ENCODE measurements at regions not wholly inside any gene's neighbourhood (a gene's known extent, or its start where the extent isn't known, plus 50 kb on each side); places are given as distances from the start of the nearest gene placed in this dataset.

DNA sequence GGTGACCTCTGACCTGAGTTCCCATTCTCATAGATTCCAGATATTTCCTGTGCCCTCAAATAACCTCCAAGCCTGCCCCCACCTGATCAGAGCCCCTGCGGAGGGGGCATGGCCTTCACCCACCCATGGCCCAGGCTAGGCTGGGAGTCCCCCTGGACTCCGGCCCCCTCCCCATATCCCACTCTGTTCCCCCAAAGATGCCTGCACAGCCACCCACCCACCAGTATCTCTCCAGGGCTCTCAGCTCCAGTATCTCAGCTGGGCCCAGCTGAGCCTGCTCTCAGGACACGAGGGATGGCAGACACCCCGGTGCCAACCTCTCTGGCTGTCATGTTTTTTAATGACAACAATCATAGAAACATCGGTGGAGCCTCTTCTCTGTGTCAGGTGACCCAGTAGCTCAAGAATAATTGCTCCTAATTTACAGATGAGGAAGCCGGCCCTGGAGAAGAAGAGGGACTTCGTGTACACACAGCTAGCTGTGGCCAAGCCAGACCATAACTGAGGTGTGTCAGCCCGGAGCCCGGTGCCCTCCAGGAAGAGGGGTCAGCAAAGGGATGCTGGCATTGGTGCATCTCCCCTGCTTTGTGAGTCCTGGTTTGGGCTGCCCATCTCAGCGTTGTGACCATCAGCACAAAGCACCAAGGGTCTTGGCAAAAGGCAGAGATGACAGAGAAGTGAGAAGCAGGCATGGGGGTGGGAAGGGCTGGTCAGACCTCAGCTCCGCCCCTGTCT, 84.4 kb downstream of the SDC1 start:
- no peak for TF ChIP-seq POLR2A (IDR thresholded peaks at IDR 0.05; ENCODE audit: extremely low read depth, insufficient read length)
- no peak overlapping the region for H3K4me3 ChIP-seq (ENCODE audit: low read depth, low read length)
- no peak for DNase-seq (ENCODE audit: low read depth)

DNA sequence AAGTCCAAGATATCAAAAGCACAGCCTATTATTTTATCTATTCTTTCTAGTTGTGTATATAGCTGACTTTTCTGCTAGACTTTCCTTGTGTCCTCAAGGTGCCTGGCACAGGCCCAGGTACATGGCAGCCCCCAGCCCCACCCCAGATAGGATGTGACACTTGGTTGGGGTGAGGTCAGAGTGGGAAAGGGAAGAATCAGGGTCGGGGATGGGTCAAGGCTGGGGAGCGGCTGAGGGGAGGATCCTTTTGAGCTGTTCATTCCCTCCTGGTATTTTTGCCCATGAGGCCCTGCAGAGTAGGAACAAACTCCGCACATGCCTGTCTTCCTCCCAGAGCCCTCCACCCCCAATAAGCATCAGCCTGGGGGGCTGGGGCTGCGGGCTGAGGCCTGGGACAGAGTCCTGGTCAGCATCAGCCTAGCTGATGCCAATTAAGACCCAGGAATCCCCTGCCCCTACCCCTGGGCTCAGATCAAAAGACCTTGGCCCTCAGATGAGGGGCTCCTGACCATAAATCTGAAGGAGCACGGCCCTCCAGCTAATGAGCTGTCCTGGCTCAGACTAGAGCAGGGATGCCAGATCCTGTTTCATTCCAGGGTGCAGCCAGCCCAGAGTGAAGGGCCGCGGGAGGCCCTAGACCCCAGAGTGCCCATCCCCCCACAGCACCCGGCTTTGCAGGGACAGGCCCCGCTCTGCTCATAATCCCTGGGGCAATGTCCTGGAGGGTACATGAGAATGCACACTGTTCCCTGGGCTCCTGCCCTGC, 85.3 kb downstream of the SDC1 start:
- no peak for TF ChIP-seq MYC (IDR thresholded peaks at IDR 0.05; ENCODE audit: low read depth, low read length)
- no peak for TF ChIP-seq POLR2A (IDR thresholded peaks at IDR 0.05; ENCODE audit: extremely low read depth, insufficient read length)
- TF ChIP-seq, protein P1, sequence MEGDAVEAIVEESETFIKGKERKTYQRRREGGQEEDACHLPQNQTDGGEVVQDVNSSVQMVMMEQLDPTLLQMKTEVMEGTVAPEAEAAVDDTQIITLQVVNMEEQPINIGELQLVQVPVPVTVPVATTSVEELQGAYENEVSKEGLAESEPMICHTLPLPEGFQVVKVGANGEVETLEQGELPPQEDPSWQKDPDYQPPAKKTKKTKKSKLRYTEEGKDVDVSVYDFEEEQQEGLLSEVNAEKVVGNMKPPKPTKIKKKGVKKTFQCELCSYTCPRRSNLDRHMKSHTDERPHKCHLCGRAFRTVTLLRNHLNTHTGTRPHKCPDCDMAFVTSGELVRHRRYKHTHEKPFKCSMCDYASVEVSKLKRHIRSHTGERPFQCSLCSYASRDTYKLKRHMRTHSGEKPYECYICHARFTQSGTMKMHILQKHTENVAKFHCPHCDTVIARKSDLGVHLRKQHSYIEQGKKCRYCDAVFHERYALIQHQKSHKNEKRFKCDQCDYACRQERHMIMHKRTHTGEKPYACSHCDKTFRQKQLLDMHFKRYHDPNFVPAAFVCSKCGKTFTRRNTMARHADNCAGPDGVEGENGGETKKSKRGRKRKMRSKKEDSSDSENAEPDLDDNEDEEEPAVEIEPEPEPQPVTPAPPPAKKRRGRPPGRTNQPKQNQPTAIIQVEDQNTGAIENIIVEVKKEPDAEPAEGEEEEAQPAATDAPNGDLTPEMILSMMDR (IDR thresholded peaks at IDR 0.05; ENCODE audit: low read depth, low read length), result no peak
- TF ChIP-seq, protein P2, sequence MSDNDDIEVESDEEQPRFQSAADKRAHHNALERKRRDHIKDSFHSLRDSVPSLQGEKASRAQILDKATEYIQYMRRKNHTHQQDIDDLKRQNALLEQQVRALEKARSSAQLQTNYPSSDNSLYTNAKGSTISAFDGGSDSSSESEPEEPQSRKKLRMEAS (IDR thresholded peaks at IDR 0.05; ENCODE audit: low read depth, low read length), result no peak
- DNase-seq (ENCODE audit: low read depth), result no peak

DNA sequence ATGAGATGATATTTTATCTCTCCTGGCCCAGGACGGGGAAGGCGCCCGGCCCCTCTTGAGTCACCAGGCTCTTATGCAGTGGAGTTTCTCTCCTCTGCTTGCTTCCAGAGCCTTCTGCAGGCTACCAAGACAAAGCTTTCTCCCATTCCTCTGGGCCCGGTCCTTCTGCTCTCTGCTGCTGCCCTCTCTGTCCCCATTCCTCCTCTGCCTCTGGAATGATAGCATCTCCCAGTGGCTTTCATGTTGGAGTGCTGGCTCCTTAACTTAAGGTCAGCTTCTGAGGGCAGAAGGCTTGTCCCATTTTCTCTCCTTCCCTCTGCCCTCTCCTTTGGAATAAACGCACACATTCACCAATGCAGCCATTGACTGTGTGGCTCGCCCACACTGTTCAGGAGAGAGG, 86.2 kb downstream of the SDC1 start:
- TF ChIP-seq, protein P2 (IDR thresholded peaks at IDR 0.05; ENCODE audit: low read depth, low read length), result no peak
- TF ChIP-seq POLR2A (IDR thresholded peaks at IDR 0.05; ENCODE audit: extremely low read depth, insufficient read length) (no peak), MYC (IDR thresholded peaks at IDR 0.05; ENCODE audit: low read depth, low read length) (no peak)
- TF ChIP-seq, protein P1 (IDR thresholded peaks at IDR 0.05; ENCODE audit: low read depth, low read length), result no peak
- no peak overlapping the region for H3K4me3 ChIP-seq (ENCODE audit: low read depth, low read length)
- DNase-seq (ENCODE audit: low read depth), result no peak

More for the DNA sequence above, 85.3 kb downstream of the SDC1 start:
- H3K4me3 ChIP-seq (ENCODE audit: low read depth, low read length), result no peak overlapping the region

DNA sequence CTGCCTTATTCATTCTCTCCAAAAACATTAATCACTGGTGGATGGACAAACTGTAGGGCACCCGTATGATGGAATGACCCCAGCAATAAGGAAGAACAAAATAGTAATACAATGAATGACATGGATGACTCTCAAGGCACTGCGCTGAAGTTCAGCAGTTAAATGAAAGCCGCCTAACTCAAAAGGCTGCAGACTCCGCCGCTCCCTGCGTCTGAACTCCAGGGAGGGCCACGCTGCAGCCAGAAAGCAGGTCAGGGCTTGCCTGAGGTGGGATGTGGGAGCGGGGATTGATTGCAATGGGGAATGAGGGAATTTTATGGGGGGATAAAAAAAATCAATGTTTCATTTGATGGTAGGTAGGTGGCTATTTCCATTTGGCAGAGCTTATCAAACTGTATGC, 86.5 kb upstream of the LAPTM4A start:
- no peak overlapping the region for H3K4me3 ChIP-seq (ENCODE audit: low read depth, low read length)
- TF ChIP-seq, protein P2 (IDR thresholded peaks at IDR 0.05; ENCODE audit: low read depth, low read length), result no peak
- TF ChIP-seq POLR2A (IDR thresholded peaks at IDR 0.05; ENCODE audit: extremely low read depth, insufficient read length), result no peak
- TF ChIP-seq, protein P1 (IDR thresholded peaks at IDR 0.05; ENCODE audit: low read depth, low read length), result no peak
- no peak for TF ChIP-seq MYC (IDR thresholded peaks at IDR 0.05; ENCODE audit: low read depth, low read length)
- no peak for DNase-seq (ENCODE audit: low read depth)

DNA sequence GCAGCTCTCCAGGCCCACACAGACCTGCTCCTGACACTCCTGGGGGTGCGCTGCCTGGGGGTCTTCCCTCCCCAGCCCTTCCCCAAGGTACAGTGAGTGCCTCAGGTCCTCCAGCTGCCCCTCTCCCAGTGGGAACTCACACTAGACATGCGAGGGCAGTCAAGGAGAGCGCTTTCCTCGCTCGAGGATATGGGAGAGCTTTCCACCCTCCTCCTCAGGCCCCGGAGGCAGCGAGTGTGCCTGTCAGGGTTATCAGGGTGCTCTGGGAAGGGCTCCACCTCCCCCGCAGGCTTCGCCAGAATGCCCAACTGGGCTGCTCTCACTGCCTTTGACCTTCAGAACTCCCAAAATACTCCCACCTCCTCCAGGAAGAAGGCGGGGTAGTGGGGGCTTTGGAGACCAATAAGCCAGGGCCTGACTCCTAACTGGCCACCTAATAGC, 85.7 kb upstream of the LAPTM4A start:
- TF ChIP-seq, protein P2 (IDR thresholded peaks at IDR 0.05; ENCODE audit: low read depth, low read length), result no peak
- no peak for TF ChIP-seq POLR2A (IDR thresholded peaks at IDR 0.05; ENCODE audit: extremely low read depth, insufficient read length)
- TF ChIP-seq, protein P1 (IDR thresholded peaks at IDR 0.05; ENCODE audit: low read depth, low read length), result no peak
- TF ChIP-seq MYC (IDR thresholded peaks at IDR 0.05; ENCODE audit: low read depth, low read length), result no peak
- no peak overlapping the region for H3K4me3 ChIP-seq (ENCODE audit: low read depth, low read length)
- DNase-seq (ENCODE audit: low read depth), result no peak

DNA sequence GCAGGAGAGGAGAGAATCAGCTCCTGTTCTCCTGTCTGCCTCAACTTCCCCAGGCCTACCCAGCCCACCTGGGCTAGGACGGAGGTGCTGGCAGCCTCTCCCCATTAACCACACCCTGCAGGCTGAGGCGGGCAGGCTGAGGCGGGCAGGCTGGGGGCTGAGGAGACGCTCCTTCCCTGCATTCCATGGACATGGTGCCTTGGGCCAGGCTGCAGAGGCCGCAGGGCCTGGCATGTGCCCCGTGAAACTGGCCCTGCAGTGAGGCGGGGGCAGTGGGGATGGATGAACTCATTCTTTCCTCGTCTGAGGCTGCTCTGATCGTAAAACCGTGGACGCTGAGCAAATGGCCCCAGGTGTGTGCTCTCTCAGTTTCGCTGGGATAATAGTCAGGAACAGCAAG, 84.7 kb upstream of the LAPTM4A start:
- DNase-seq (ENCODE audit: low read depth), result no peak
- TF ChIP-seq, protein P2 (IDR thresholded peaks at IDR 0.05; ENCODE audit: low read depth, low read length), result no peak
- no peak for TF ChIP-seq MYC (IDR thresholded peaks at IDR 0.05; ENCODE audit: low read depth, low read length)

More for the DNA sequence above, 84.7 kb upstream of the LAPTM4A start:
- no peak overlapping the region for H3K4me3 ChIP-seq (ENCODE audit: low read depth, low read length)

Measured in NB4 (cell line).